Central memory CD8-positive, alpha-beta T cell (primary cell): ENCODE measurements at regions not wholly inside any gene's neighbourhood (a gene's known extent, or its start where the extent isn't known, plus 50 kb on each side); places are given as distances from the start of the nearest gene placed in this dataset.

Experiments used
- ATAC-seq: fragments of 150-1000 bp; cut with Tn5 transposase; replicated peaks from 2 replicates; pipeline ENCODE4 v1.10.0; 2022; ENCODE audit warnings: mild to moderate bottlenecking, moderate FRiP score, moderate number of reproducible peaks; ENCODE audit not compliant: poor library complexity, severe bottlenecking; ENCODE audit errors: extremely low read depth
- DNase-seq, 2 donors: peaks; one replicate each; pipeline ENCODE4 v3.0.0; 2021; ENCODE audit warnings: low spot score in 2 of 2
- H3K27ac Mint-ChIP-seq: one replicate; pipeline ENCODE4 v1.8.0; 2022; ENCODE audit warnings: low read depth, mild to moderate bottlenecking, moderate library complexity, mixed read lengths
- H3K27me3 Mint-ChIP-seq: one replicate; pipeline ENCODE4 v1.8.0; 2022; ENCODE audit warnings: mixed read lengths
- H3K36me3 Mint-ChIP-seq: one replicate; pipeline ENCODE4 v1.8.0; 2022; ENCODE audit warnings: mild to moderate bottlenecking, moderate library complexity, mixed read lengths; ENCODE audit not compliant: insufficient read depth
- H3K4me1 Mint-ChIP-seq: one replicate; pipeline ENCODE4 v1.8.0; 2022; ENCODE audit warnings: mixed read lengths
- H3K4me3 Mint-ChIP-seq: one replicate; pipeline ENCODE4 v1.8.0; 2022; ENCODE audit warnings: mild to moderate bottlenecking, moderate library complexity, mixed read lengths
- H3K9me3 Mint-ChIP-seq: one replicate; pipeline ENCODE4 v1.8.0; 2022; ENCODE audit warnings: mixed read lengths

DNA sequence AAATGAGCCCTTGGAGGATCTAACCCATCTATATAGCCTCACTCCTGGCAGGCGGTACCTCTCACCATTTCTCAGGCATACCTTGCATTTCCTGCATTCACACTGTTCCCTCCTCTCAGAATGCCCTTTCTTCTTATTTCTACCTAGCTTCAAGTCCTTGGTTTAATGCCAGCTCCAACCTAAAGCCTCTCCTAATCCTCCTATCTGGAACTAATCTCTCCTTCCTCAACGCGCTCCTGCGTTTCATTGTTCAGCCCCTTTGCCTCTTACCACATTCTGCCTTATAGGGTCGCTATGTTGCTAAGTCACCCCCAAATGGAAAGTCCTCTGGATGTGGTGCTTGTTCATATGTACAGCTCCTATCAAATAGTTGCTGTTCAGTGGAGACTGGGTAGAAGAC lies 288.5 kb upstream of the TUT7 start:
- H3K27ac Mint-ChIP-seq: no peak overlapping the region
- H3K36me3 Mint-ChIP-seq: no peaks in the 10 kb centered on the region
- DNase-seq (no peak), ATAC-seq (no peak)
- H3K4me3 Mint-ChIP-seq: no peak overlapping the region
- no peaks in the 10 kb centered on the region for H3K4me1 Mint-ChIP-seq
- peaks cover 2% of the 10 kb centered on the region for H3K27me3 Mint-ChIP-seq
- H3K9me3 Mint-ChIP-seq: no peaks in the 10 kb centered on the region

DNA sequence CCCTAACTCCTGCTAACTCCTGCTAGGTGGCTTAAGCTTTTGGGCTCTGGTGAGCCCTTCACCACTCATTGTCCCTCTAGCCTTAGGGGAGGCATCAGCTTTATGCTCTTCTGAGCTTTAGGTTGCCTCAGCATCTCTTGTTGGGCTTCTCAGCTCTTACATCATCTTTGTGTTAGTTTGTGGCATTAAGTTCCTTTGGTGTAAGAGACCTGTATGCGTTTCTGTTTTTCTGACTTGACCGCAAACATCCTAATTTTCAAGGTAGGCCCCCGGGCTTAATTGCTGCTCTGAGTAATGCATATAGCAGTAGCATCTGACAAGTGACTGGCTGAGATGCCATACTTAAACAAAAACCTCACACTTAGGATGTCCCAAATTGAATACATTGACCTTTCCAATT lies 287.8 kb upstream of the TUT7 start:
- Mint-ChIP-seq H3K4me3 (no peak overlapping the region), H3K27me3 (peaks cover 9% of the 10 kb centered on the region), H3K27ac (no peak overlapping the region), H3K36me3 (no peaks in the 10 kb centered on the region), H3K9me3 (no peaks in the 10 kb centered on the region), H3K4me1 (no peaks in the 10 kb centered on the region)
- DNase-seq: no peak
- ATAC-seq: no peak

DNA sequence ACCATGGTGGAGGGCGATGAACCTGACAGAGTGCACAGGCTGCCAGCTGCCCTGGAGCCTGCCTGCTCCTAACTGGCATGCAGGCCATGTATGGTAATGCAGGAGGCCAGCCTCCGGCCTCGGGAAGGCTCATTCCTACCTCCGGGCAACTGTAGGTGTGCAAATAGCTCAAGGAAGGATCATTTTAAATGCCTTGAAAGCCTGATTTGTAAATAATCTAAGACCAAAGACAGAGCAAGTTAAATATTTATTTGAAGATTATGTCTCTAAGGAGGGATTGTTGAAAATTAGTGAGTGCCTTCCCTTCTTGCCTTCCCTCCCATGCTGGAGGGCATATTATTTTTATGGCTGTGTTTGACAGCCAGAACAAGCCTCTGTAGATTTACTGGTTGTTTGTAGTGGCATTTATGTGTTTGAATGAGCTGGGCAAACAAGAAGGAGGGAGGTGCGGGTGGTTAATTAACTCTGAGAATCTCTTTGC lies 285.7 kb upstream of the TUT7 start:
- ATAC-seq: no peak
- DNase-seq: no peak
- no peaks in the 10 kb centered on the region for H3K9me3 Mint-ChIP-seq
- no peak overlapping the region for H3K27ac Mint-ChIP-seq
- no peaks in the 10 kb centered on the region for H3K4me1 Mint-ChIP-seq
- H3K4me3 Mint-ChIP-seq: no peak overlapping the region
- peaks cover 28% of the 10 kb centered on the region for H3K27me3 Mint-ChIP-seq
- no peaks in the 10 kb centered on the region for H3K36me3 Mint-ChIP-seq

DNA sequence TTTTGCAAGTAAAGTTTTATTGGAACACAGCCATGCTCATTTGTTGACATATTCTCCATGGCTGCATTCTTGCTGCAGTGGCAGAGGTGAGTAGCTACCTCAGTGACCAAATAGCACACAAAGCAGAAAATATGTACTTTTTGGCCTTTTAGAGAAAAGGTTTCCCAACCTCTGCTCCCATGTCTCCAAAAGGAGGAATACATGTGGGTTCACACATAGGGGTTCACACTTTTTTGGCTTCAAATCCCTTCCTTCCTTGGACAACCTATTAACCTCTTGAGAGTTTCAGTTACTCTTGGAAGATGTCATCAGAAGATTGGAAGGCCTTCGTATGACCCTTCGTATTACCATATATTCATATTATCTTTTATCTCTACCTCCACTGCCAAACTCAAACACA lies 285.1 kb upstream of the TUT7 start:
- Mint-ChIP-seq H3K27ac (no peak overlapping the region), H3K27me3 (peaks cover 35% of the 10 kb centered on the region), H3K36me3 (no peaks in the 10 kb centered on the region), H3K9me3 (no peaks in the 10 kb centered on the region), H3K4me1 (no peaks in the 10 kb centered on the region), H3K4me3 (no peak overlapping the region)
- ATAC-seq (no peak), DNase-seq (no peak)

DNA sequence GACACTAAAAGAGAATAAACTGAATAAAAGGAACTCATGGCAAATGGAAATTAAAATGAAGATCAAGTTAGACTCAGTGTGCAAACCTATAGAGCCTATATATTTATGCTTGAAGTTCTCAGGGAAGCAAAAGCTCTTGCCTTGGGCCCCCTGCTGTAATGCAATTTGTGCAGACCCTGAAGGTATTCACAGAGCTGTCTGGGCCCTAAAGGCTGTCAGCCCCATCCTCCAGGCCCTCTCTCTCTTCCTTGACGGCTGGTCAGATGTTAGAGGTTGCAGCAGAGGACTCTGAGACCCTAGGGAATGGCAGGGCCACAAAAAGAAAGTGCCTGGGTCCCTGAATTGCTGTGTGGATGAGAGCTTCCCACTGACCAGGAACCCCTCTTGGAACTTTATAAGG lies 283.9 kb upstream of the TUT7 start:
- ATAC-seq: no peak
- H3K27me3 Mint-ChIP-seq: peaks cover 47% of the 10 kb centered on the region
- H3K27ac Mint-ChIP-seq: no peak overlapping the region
- H3K36me3 Mint-ChIP-seq: no peaks in the 10 kb centered on the region
- no peaks in the 10 kb centered on the region for H3K4me1 Mint-ChIP-seq
- no peak for DNase-seq
- H3K4me3 Mint-ChIP-seq: no peak overlapping the region
- H3K9me3 Mint-ChIP-seq: no peaks in the 10 kb centered on the region

DNA sequence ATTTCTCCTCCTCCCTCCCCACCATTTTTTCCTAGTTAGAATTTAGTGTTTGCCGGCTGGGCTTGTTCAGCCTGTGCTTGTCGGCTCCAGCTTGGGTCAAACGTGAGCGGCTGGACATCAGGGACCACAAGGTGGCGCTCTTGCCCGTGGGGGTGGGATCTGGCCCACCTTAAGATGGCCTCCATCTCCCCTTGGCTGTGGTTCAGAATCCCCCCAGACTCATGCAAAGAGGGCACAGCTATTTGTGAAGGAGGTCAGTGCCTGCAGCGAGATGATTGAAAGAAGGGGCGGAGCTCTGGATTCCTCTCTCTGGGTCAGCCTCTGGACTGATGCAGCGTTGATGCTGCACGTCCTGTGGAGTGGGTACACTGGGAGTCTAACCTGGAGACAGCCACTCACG lies 283.3 kb upstream of the TUT7 start:
- H3K4me1 Mint-ChIP-seq: no peaks in the 10 kb centered on the region
- no peak for ATAC-seq
- no peaks in the 10 kb centered on the region for H3K36me3 Mint-ChIP-seq
- H3K27ac Mint-ChIP-seq: no peak overlapping the region
- H3K9me3 Mint-ChIP-seq: no peaks in the 10 kb centered on the region
- no peak overlapping the region for H3K4me3 Mint-ChIP-seq
- no peak for DNase-seq
- peaks cover 48% of the 10 kb centered on the region for H3K27me3 Mint-ChIP-seq

DNA sequence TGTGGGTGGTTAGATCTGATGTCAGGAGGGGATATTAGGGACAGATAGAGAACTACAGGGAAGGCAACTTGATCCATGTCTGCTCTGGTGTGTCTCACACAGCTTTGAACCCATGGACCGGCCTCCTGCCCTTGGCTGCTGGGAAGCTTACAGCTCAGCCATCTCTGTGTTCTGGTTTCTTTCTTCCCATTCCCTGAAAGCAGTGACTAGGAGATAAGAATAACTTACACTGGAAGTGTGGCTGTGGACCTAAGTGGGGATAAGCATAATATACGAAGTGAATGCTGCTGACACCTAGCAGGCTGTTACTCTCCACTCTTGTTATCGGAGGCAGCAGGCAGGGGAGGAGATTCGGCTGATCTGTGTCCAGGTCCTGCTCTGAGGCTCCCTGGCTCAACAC lies 282.3 kb upstream of the TUT7 start:
- no peak for DNase-seq
- ATAC-seq: no peak
- Mint-ChIP-seq H3K9me3 (no peaks in the 10 kb centered on the region), H3K4me3 (no peak overlapping the region), H3K27me3 (peaks cover 57% of the 10 kb centered on the region), H3K4me1 (no peaks in the 10 kb centered on the region), H3K27ac (no peak overlapping the region), H3K36me3 (no peaks in the 10 kb centered on the region)

DNA sequence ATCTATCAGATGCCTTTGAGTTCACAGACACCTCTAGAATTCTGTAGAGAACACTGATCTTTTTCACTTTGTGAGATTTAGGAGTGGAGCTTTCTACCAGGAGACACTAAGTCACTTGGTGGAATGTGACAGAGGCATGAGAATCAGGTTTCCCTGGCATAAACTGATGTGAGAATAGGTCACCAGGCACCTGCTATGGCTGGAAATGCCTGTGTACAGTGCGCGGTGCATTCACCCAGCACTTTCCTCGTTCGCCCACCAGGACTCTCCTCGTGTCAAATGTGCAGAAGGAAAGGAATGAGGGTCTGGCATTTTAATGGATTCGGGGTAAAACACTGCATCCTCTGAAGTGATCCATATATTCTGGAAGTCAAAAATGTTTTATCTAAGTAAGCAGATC lies 281.8 kb upstream of the TUT7 start:
- DNase-seq (no peak), ATAC-seq (no peak)
- Mint-ChIP-seq H3K9me3 (no peaks in the 10 kb centered on the region), H3K27me3 (peaks cover 57% of the 10 kb centered on the region), H3K4me3 (no peak overlapping the region), H3K36me3 (no peaks in the 10 kb centered on the region), H3K27ac (no peak overlapping the region), H3K4me1 (no peaks in the 10 kb centered on the region)

DNA sequence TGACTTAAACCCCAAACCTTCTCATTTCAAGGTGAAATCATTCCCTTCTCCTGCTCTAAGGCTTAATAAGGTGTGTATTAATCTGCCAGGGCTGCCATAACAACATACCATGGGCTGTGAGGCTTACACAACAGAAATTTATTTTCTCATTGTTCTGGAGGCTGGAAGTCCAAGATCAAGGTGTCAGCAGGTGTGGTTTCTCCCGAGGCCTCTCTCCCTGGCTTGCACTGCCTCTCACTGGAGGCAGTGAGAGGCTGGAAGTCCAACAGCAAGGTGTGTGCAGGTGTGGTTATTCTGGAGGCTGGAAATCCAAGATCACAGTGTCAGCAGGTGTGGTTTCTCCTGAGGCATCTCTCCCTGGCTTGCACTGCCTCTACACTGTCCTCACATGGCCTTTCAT lies 280.3 kb upstream of the TUT7 start:
- ATAC-seq (no peak), DNase-seq (no peak)
- Mint-ChIP-seq H3K4me1 (no peaks in the 10 kb centered on the region), H3K27ac (no peak overlapping the region), H3K9me3 (no peaks in the 10 kb centered on the region), H3K36me3 (no peaks in the 10 kb centered on the region), H3K27me3 (peaks cover 57% of the 10 kb centered on the region), H3K4me3 (no peak overlapping the region)

DNA sequence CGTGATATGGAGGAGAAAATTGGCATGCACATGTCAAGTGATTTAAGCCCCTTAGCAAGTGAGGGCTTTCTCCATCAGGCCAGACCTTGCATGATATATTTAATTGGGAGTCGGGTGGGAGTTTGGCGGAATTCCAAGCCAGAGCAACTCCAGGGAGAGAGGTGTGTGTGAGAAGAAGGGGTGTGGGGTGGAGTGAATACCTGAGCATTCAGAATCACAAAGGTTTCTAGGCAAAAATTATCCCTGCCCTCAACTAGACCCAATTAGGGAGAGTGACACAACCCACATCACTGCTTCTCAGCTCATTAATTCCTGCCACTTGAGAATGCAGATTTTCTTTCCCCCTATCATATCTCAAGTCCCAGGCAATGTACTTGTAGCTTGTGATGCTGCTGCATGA lies 279.7 kb upstream of the TUT7 start:
- no peaks in the 10 kb centered on the region for H3K36me3 Mint-ChIP-seq
- ATAC-seq (no peak), DNase-seq (no peak)
- no peaks in the 10 kb centered on the region for H3K9me3 Mint-ChIP-seq
- H3K4me3 Mint-ChIP-seq: no peak overlapping the region
- no peaks in the 10 kb centered on the region for H3K4me1 Mint-ChIP-seq
- peaks cover 57% of the 10 kb centered on the region for H3K27me3 Mint-ChIP-seq
- no peak overlapping the region for H3K27ac Mint-ChIP-seq

DNA sequence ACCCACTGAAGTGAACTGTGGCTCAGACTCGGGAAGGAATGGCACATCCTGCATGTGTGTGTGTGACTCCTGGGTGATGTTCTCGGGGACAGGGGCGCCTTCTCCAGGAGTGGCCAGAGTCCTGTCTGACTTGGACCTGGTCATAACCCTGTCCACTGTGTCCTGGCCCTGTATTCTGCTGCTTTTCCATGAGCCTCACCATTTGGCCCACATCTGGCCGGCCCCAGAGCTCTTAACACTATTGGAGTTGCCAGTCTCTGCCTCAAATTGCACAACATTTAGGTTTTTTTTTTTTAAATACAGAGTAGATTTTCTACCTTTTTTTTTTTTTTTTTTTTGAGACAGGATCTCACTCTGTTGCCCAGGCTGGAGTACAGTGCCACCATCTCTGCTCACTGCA lies 278.3 kb upstream of the TUT7 start:
- Mint-ChIP-seq H3K36me3 (no peaks in the 10 kb centered on the region), H3K27me3 (peaks cover 54% of the 10 kb centered on the region), H3K27ac (no peak overlapping the region), H3K9me3 (no peaks in the 10 kb centered on the region), H3K4me1 (no peaks in the 10 kb centered on the region), H3K4me3 (no peak overlapping the region)
- DNase-seq (no peak), ATAC-seq (no peak)

DNA sequence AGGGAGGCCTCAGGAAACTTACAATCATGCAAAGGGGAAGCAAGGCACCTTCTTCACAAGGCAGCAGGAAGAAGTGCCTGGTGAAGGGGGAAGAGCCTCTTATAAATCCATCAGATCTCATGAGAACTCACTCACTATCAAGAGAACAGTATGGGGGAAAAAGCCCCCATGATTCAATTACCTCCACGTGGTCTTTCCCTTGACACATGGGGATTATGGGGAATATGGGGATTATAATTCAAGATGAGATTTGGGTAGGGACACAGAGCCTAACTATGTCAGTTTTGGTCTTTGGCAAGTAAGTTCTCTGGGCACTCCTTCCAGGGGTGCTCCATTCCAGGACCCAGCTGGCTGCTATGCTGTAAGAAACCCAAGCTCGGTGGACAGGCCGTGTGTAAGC lies 275.3 kb upstream of the TUT7 start:
- Mint-ChIP-seq H3K4me3 (no peak overlapping the region), H3K9me3 (no peaks in the 10 kb centered on the region), H3K36me3 (no peaks in the 10 kb centered on the region), H3K4me1 (no peaks in the 10 kb centered on the region), H3K27me3 (peaks cover 25% of the 10 kb centered on the region), H3K27ac (no peak overlapping the region)
- no peak for DNase-seq
- no peak for ATAC-seq

DNA sequence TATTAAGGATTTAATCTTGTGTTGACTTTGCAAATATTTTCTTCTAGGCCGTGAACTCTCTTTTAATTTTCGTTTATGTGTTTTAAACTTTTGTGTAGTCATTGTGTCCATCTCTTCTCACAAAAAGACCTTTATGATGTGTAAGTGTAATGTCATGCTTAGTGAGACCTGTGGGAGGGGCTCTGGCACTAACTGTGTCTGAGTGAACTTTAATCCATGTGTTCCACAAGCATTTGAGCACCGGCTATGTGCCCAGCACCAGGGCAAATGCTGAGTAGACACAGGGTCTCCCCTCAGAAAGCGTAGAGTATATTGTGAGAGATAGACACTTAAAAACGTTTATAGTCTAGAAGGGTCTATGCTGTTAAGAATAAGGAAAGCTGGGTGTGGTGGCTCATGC lies 272.6 kb upstream of the TUT7 start:
- ATAC-seq (no peak), DNase-seq (no peak)
- Mint-ChIP-seq H3K4me1 (no peaks in the 10 kb centered on the region), H3K36me3 (no peaks in the 10 kb centered on the region), H3K27me3 (peaks cover 4% of the 10 kb centered on the region), H3K27ac (no peak overlapping the region), H3K4me3 (no peak overlapping the region), H3K9me3 (no peaks in the 10 kb centered on the region)

DNA sequence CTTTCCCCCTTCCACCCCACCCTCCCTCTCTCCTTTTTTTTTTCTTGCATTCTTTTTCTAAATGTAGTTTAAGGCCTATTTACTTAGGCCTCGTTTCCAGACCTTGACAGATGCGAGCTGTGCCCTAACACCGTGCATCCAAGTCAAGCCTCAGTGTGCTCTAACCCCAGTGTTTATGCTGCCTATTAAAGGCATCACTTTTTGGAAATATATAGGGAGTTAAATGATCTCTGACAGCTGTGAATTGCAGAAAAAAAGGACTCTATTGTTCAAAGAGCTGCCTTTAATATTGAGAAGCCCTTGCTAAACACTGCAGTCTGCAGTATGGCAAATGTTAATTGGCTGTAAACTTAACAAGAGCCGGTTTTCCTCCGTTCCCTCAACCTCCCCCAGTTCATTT lies 270.4 kb upstream of the TUT7 start:
- Mint-ChIP-seq H3K27me3 (no peaks in the 10 kb centered on the region), H3K4me1 (no peaks in the 10 kb centered on the region), H3K36me3 (no peaks in the 10 kb centered on the region), H3K9me3 (no peaks in the 10 kb centered on the region), H3K27ac (no peak overlapping the region), H3K4me3 (no peak overlapping the region)
- ATAC-seq (no peak), DNase-seq (no peak)
